Omental fat pad (tissue), 3 donors: ENCODE measurements at regions not wholly inside any gene's neighbourhood (a gene's known extent, or its start where the extent isn't known, plus 50 kb on each side); places are given as distances from the start of the nearest gene placed in this dataset.

Source experiments
- ATAC-seq: fragments of 150-250 bp; one replicate; pipeline ENCODE4 v1.9.1; 2016; ENCODE audit warnings: mild to moderate bottlenecking, moderate library complexity; ENCODE audit not compliant: low FRiP score
- DNase-seq: peaks from one replicate; pipeline ENCODE4 v3.0.0-alpha.2; 2019; ENCODE audit warnings: low spot score
- CTCF ChIP-seq, 3 donors: fragments of 450-650 bp; IDR thresholded peaks; one replicate each; pipeline ENCODE4 v1.5.1; 2016 to 2017; ENCODE audit warnings: antibody characterized with exemption in 3 of 3, mild to moderate bottlenecking in 3 of 3, moderate library complexity in 2 of 3

DNA sequence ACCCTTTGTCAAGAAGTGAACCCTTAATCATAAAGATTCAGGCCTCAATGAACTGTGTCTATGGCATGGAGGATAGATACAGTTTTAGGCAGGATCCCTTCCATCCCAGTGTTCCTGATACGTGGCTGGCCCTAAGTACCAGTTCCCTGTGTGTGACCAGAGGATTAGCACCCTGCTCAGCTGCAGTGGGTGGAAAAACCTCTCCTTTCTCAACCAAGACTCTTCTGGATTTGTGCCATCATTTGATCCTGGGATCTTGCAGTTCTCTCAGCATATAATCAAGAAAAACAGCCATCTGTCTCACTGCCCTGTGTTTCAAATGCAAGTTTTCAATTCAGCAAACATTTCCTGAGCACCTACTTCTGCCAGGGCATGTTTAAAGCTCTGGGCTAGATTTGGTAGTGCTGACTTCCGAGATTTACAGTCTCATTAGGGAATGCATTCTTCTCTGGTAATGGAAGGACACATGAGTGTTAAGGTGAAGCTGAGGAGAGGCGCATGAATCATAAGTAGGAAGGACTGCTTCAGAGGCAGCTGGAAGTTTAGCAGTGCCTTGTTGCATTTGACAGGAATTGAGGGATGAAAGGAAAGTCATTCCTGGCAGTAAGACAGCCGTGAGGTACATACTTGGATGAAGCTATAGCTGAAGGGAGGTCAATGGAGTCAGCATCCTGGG, 388.3 kb downstream of the MFSD1 start:
- TF ChIP-seq CTCF (IDR thresholded peaks at IDR 0.05) = no peak
- ATAC-seq (no peak), DNase-seq (no peak)

GRCh38 chr3:159191447-159191846, 389.6 kb downstream of the MFSD1 start:
- TF ChIP-seq CTCF (IDR thresholded peaks at IDR 0.05) = no peak
- ATAC-seq (no peak), DNase-seq (no peak)

DNA sequence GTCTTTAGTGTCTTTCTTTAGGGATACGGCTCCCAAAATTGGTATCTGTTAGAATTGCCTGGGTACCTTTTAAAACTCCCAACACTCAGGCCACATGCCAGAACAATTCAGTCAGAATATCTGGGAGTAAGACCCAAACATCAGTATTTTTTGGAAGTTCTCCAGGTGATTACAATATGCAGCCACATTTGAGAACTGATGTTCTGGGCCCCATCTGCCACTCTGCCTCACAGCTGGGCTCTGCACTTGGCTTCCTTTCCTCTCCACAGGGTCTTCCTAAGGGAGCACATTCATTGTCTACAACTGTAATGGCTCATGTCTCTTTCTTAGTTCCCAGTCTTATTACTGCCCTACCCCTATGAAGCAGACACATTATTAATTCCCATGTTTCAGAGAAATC, 394.5 kb downstream of the MFSD1 start:
- DNase-seq = no peak
- ATAC-seq = no peak
- no peak for TF ChIP-seq CTCF (IDR thresholded peaks at IDR 0.05)

DNA sequence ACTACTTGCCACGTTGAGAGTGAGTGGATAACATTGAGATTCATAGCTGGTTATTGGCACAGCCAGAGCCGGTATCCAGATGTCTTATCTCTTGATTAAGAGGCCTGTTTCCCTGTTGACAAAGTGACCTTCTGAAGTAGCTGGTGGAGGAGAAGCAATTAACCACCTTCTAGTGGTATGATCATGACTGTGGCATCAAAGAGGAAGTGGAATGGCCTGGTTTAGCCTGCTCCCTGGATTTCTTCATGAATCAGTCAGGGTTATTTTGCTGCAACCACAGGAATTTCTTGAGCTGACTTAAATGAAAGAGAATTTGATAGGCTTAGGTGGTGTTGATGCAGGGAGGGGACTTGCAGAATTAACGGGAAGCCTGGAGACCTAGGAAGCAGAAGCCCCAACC, 398.3 kb downstream of the MFSD1 start:
- no peak for DNase-seq

GRCh38 chr3:159208050-159208449, 406.2 kb downstream of the MFSD1 start:
- no peak for TF ChIP-seq CTCF (IDR thresholded peaks at IDR 0.05)
- no peak for DNase-seq

More for the DNA sequence above, 398.3 kb downstream of the MFSD1 start:
- no peak for TF ChIP-seq CTCF (IDR thresholded peaks at IDR 0.05)
- no peak for ATAC-seq

GRCh38 chr3:159209459-159209858, 407.6 kb downstream of the MFSD1 start:
- TF ChIP-seq CTCF (IDR thresholded peaks at IDR 0.05) = no peak
- DNase-seq (no peak), ATAC-seq (no peak)

More at GRCh38 chr3:159208050-159208449, 406.2 kb downstream of the MFSD1 start:
- ATAC-seq = no peak

DNA sequence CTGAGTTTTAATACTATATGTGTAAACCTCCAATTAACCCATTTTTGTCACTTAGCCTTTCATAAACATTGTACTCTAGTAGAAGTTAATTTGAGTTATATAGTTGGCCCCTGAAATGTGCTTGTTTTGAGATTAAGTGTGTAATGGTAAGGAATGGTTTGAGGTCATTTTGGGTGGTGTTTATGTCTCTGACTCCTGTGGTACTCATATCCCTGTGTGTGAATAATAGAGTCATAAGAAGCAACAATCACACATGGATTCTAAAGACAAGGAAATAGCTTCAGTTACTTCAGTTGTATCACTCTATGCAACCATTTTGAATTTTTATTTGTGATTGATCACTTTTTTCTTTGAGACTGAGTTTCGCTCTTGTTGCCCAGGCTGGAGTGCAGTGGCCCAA, 408.5 kb downstream of the MFSD1 start:
- ATAC-seq = no peak
- no peak for DNase-seq
- no peak for TF ChIP-seq CTCF (IDR thresholded peaks at IDR 0.05)
